Thoracic aorta (tissue), 2 donors: ENCODE measurements at regions not wholly inside any gene's neighbourhood (a gene's known extent, or its start where the extent isn't known, plus 50 kb on each side); places are given as distances from the start of the nearest gene placed in this dataset.

Experiments
- ATAC-seq: fragments of 150-250 bp; one replicate; pipeline ENCODE4 v1.8.0; 2017; ENCODE audit warnings: low read depth; ENCODE audit not compliant: insufficient number of reproducible peaks, low FRiP score
- DNase-seq: peaks from one replicate; pipeline ENCODE4 v3.0.0-alpha.2; 2020; ENCODE audit warnings: low spot score
- H3K27ac ChIP-seq, 2 donors: fragments of 200-600 bp; sonication (generic); 1 replicate in 1 of 2; 2 replicates in 1 of 2; pipeline ENCODE4 v1.5.1; 2016; ENCODE audit warnings: mild to moderate bottlenecking in 2 of 2, moderate library complexity in 2 of 2
- H3K27me3 ChIP-seq: fragments of 200-600 bp; sonication (generic); replicated peaks from 2 replicates; pipeline ENCODE4 v1.6.0; 2016; ENCODE audit warnings: mild to moderate bottlenecking; ENCODE audit not compliant: insufficient read depth
- H3K36me3 ChIP-seq: fragments of 200-600 bp; sonication (generic); one replicate; pipeline ENCODE4 v1.5.1; 2016
- H3K4me1 ChIP-seq, 2 donors: fragments of 200-600 bp; sonication (generic); 1 replicate in 1 of 2; 2 replicates in 1 of 2; pipeline versions ENCODE4 v1.5.1 to v1.6.0; 2016; ENCODE audit warnings: low read depth in 2 of 2, mild to moderate bottlenecking in 1 of 2; ENCODE audit not compliant: control insufficient read depth in 1 of 2
- H3K4me3 ChIP-seq: fragments of 200-600 bp; sonication (generic); 2 replicates; pipeline ENCODE4 v1.5.1; 2016; ENCODE audit warnings: mild to moderate bottlenecking
- H3K9me3 ChIP-seq: fragments of 200-600 bp; sonication (generic); 2 replicates; pipeline ENCODE4 v1.5.1; 2016
- CTCF ChIP-seq: fragments of 200-600 bp; sonication (generic); IDR thresholded peaks from one replicate; pipeline ENCODE4 v1.5.1; 2019; ENCODE audit warnings: antibody characterized with exemption

- H3K27ac ChIP-seq = no peak overlapping the region
- no peak for ATAC-seq
- no peak for DNase-seq
- H3K9me3 ChIP-seq = no peaks in the 10 kb centered on the region
- H3K27me3 ChIP-seq = no peaks in the 10 kb centered on the region
- H3K4me3 ChIP-seq = no peak overlapping the region
- no peak for TF ChIP-seq CTCF
- H3K4me1 ChIP-seq = no peaks in the 10 kb centered on the region
- H3K36me3 ChIP-seq = no peaks in the 10 kb centered on the region
These were observed 67.9 kb upstream of the BTN3A2 start for GRCh38 chr6:26296857-26297648.

GRCh38 chr6:26299286-26300042 is 65.5 kb upstream of the BTN3A2 start:
- Histone ChIP-seq H3K4me1 (no peaks in the 10 kb centered on the region), H3K27me3 (no peaks in the 10 kb centered on the region), H3K4me3 (no peak overlapping the region), H3K27ac (no peak overlapping the region), H3K9me3 (no peaks in the 10 kb centered on the region), H3K36me3 (no peaks in the 10 kb centered on the region)
- no peak for TF ChIP-seq CTCF
- ATAC-seq = no peak
- DNase-seq = no peak

DNA sequence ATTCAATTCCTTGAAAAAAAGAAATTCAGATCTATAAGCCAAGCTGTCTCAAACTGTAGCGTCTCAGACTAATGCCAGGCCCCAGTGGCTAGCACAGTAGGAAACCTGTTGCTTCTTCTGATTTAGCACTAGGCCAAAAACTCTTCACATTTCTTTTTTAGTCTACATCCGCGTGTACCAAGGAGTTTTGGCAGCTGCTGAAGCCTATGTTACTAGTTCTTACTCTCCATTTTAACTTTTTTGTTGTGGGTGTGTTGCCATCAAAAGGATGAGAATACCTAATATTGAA is 65.0 kb upstream of the BTN3A2 start:
- no peaks in the 10 kb centered on the region for H3K4me1 ChIP-seq
- H3K4me3 ChIP-seq = no peak overlapping the region
- H3K27ac ChIP-seq = no peak overlapping the region
- no peaks in the 10 kb centered on the region for H3K36me3 ChIP-seq
- ATAC-seq (no peak), DNase-seq (no peak)
- no peaks in the 10 kb centered on the region for H3K9me3 ChIP-seq
- no peaks in the 10 kb centered on the region for H3K27me3 ChIP-seq
- TF ChIP-seq CTCF = no peak

DNA sequence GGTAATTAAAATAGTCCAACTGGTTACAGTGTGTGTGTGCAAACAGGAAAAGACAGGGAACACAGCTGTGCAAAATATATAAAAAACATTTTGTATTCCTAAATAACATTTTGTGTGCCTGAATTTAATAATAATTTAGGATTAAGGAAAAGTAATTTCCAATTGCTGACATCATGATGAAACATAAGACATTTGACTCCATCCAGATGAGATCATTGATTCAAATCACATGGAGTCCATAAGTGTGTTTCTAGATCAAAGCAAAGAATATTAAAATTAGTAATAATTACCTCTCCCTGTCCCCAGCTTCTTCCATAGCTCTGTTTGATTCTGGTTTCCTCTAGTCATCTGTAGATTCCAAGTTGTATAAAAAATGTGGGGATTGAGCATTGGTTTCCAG is 64.6 kb upstream of the BTN3A2 start:
- H3K27ac ChIP-seq = no peak overlapping the region

More for the DNA sequence above, 64.6 kb upstream of the BTN3A2 start:
- Histone ChIP-seq H3K36me3 (no peaks in the 10 kb centered on the region), H3K27me3 (no peaks in the 10 kb centered on the region), H3K4me1 (no peaks in the 10 kb centered on the region), H3K9me3 (no peaks in the 10 kb centered on the region), H3K4me3 (no peak overlapping the region)
- ATAC-seq = no peak
- no peak for DNase-seq
- TF ChIP-seq CTCF = no peak
